Thyroid gland (tissue), 4 donors: ENCODE measurements at regions not wholly inside any gene's neighbourhood (a gene's known extent, or its start where the extent isn't known, plus 50 kb on each side); places are given as distances from the start of the nearest gene placed in this dataset.

ENCODE experiments used
- POLR2A ChIP-seq, 2 donors: fragments of 450-650 bp; IDR thresholded peaks; one replicate each; pipeline ENCODE4 v1.6.1; 2017; ENCODE audit warnings: antibody characterized with exemption in 2 of 2, mild to moderate bottlenecking in 2 of 2, moderate library complexity in 1 of 2
- TF ChIP-seq, protein P1 (sequence below), 6 experiments: fragments of 200-600 bp in 3 of 6; fragments of 450-650 bp in 3 of 6; sonication (generic) in 3 of 6; IDR thresholded peaks; one replicate each; pipeline ENCODE4 v1.5.1; 2016 to 2019; ENCODE audit warnings: antibody characterized with exemption in 6 of 6, mild to moderate bottlenecking in 2 of 6, inconsistent platforms in 1 of 6, moderate library complexity in 1 of 6

DNA sequence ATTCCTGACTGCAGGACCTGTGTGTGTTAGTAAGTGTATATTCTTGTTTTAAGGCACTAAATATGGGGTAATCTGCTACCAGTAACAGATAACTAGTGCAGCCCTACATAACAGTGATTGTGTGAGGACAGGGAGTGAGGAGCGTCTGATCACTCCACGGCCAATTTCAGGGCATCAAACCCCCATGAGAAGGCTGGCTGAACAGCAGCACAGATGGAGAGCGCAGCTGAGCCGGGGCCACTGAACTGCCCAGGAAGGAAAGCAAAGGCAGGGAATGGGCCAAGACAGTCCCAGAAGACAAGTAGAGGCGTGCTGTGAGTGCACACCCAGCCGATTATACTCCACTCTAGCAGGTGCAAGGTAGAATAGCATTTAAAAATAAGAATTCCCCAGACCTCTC is 157.1 kb upstream of the CHST15 start:
- TF ChIP-seq, protein P1, sequence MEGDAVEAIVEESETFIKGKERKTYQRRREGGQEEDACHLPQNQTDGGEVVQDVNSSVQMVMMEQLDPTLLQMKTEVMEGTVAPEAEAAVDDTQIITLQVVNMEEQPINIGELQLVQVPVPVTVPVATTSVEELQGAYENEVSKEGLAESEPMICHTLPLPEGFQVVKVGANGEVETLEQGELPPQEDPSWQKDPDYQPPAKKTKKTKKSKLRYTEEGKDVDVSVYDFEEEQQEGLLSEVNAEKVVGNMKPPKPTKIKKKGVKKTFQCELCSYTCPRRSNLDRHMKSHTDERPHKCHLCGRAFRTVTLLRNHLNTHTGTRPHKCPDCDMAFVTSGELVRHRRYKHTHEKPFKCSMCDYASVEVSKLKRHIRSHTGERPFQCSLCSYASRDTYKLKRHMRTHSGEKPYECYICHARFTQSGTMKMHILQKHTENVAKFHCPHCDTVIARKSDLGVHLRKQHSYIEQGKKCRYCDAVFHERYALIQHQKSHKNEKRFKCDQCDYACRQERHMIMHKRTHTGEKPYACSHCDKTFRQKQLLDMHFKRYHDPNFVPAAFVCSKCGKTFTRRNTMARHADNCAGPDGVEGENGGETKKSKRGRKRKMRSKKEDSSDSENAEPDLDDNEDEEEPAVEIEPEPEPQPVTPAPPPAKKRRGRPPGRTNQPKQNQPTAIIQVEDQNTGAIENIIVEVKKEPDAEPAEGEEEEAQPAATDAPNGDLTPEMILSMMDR (IDR thresholded peaks at IDR 0.05): no peak
- TF ChIP-seq POLR2A (IDR thresholded peaks at IDR 0.05): no peak
